ENCODE measurements at regions not wholly inside any gene's neighbourhood (a gene's known extent, or its start where the extent isn't known, plus 50 kb on each side); places are given as distances from the start of the nearest gene placed in this dataset.

DNA sequence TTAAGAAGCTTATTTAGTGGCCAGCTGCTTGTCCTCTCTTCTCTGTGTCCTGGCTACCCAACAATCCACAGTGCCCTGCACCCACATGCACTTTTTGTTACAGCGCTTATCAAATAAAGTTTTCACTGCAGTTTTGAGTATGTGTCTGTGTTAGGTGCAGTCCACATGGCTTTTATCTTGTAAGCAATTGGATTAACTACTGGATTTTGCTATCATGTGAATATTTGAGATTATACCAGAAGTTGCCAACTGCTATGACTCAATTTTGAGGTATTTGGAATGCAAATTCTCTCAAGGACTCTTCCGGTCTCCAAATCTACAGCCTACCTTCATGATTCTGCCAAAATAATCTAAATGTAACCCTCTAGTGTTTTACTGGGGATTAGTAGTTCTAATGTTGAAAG, 690.2 kb downstream of the NR2F1-AS1 start:
- peaks cover 2% of the 10 kb centered on the region for H3K9me3 Mint-ChIP-seq (ENCODE audit: unreplicated experiment)
- H3K27ac Mint-ChIP-seq (ENCODE audit: unreplicated experiment) = no peak overlapping the region
- TF ChIP-seq, protein P1, sequence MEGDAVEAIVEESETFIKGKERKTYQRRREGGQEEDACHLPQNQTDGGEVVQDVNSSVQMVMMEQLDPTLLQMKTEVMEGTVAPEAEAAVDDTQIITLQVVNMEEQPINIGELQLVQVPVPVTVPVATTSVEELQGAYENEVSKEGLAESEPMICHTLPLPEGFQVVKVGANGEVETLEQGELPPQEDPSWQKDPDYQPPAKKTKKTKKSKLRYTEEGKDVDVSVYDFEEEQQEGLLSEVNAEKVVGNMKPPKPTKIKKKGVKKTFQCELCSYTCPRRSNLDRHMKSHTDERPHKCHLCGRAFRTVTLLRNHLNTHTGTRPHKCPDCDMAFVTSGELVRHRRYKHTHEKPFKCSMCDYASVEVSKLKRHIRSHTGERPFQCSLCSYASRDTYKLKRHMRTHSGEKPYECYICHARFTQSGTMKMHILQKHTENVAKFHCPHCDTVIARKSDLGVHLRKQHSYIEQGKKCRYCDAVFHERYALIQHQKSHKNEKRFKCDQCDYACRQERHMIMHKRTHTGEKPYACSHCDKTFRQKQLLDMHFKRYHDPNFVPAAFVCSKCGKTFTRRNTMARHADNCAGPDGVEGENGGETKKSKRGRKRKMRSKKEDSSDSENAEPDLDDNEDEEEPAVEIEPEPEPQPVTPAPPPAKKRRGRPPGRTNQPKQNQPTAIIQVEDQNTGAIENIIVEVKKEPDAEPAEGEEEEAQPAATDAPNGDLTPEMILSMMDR (IDR thresholded peaks at IDR 0.05; ENCODE audit: partially characterized antibody, unreplicated experiment) = no peak
- no peak for DNase-seq
- peaks cover under 1% of the 10 kb centered on the region for H3K4me1 Mint-ChIP-seq (ENCODE audit: low read depth, unreplicated experiment)
- H3K36me3 Mint-ChIP-seq (ENCODE audit: unreplicated experiment) = no peaks in the 10 kb centered on the region
- H3K4me3 Mint-ChIP-seq (ENCODE audit: unreplicated experiment) = no peak overlapping the region
- H3K27me3 Mint-ChIP-seq (ENCODE audit: unreplicated experiment) = no peaks in the 10 kb centered on the region

DNA sequence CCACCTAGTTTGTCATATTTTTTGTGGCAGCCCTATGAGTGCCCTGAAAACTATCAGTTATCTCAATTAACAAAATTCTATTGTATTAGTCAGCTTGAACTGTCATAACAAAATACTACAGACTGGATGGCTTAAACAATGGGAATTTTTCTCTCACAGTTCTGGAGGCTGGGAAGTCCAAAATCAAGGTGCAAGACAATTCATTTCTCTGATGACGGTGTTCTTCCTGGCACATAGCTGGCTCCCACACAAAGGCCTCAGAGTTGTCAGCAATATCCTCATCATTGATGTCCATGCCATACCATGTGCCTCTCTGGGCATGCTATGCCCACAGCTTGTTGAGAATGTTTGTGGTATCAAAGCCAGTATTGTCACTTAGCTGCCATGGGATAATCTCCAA, 691.9 kb downstream of the NR2F1-AS1 start:
- Mint-ChIP-seq H3K4me1 (ENCODE audit: low read depth, unreplicated experiment) (peaks cover 4% of the 10 kb centered on the region), H3K27me3 (ENCODE audit: unreplicated experiment) (no peaks in the 10 kb centered on the region), H3K4me3 (ENCODE audit: unreplicated experiment) (no peak overlapping the region), H3K27ac (ENCODE audit: unreplicated experiment) (no peak overlapping the region), H3K36me3 (ENCODE audit: unreplicated experiment) (no peaks in the 10 kb centered on the region), H3K9me3 (ENCODE audit: unreplicated experiment) (peaks cover 2% of the 10 kb centered on the region)
- DNase-seq = no peak
- TF ChIP-seq, protein P1 (IDR thresholded peaks at IDR 0.05; ENCODE audit: partially characterized antibody, unreplicated experiment) = no peak

DNA sequence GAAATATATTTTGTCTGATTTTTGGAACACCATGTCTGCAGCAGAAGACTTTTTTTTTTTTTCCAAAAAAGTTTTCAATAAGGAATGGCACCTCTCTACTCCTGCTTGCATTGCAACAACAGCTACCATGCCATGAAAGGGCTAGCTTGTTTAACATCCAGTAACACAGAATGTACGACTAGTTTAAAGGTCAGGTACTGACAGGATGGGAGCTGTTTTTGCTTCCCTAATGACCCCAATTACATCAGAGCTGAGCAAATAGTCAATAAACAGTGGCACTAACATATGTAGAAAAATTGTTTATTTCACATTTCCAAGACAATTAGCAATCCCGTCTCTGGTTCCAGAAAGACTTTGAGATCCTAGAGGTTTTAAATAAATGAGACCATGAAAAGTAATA, 693.8 kb downstream of the NR2F1-AS1 start:
- Mint-ChIP-seq H3K27ac (ENCODE audit: unreplicated experiment) (no peak overlapping the region), H3K9me3 (ENCODE audit: unreplicated experiment) (peaks cover 2% of the 10 kb centered on the region), H3K4me1 (ENCODE audit: low read depth, unreplicated experiment) (peaks cover 15% of the 10 kb centered on the region), H3K27me3 (ENCODE audit: unreplicated experiment) (no peaks in the 10 kb centered on the region), H3K4me3 (ENCODE audit: unreplicated experiment) (no peak overlapping the region), H3K36me3 (ENCODE audit: unreplicated experiment) (no peaks in the 10 kb centered on the region)
- DNase-seq = no peak
- TF ChIP-seq, protein P1 (IDR thresholded peaks at IDR 0.05; ENCODE audit: partially characterized antibody, unreplicated experiment) = no peak

DNA sequence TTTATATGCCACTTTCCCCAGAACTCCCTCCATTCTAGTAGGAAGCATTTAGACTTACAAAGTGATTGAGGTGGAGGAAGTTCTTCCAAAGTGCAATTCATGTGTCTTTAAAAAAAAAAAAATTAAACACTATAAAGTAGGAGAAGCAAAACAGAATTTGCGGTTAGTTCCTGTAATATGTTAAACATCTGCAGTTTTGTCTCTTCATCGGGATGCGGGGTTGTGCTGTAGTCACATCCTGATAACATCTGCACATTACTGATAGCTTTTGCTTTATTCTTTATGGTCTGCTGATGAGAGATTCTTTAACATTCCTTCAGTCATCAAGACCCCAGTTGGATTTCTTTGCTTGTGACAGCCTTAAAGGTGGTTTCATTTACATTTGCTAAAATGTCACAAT, 694.3 kb downstream of the NR2F1-AS1 start:
- peaks cover 15% of the 10 kb centered on the region for H3K4me1 Mint-ChIP-seq (ENCODE audit: low read depth, unreplicated experiment)

DNA sequence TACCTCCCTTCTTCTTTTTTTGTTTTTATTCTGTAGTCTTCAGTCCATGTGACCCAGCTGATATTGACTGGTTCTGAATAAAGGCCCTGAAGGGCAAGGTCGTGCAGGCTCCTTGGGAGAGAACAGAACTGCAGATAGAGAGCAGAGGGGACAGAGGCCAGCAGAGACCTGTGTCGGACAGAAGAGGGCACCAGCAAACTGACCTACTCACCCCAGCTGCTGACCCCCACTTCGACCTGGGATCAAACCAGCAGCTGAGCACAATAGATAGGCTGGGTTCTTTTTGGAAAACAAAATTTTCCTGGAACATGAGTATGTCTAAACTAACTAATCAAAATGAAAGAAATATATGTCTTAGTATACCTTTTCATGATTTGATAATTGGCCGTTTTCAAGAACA, 695.1 kb downstream of the NR2F1-AS1 start:
- H3K4me1 Mint-ChIP-seq (ENCODE audit: low read depth, unreplicated experiment) = peaks cover 15% of the 10 kb centered on the region
- H3K4me3 Mint-ChIP-seq (ENCODE audit: unreplicated experiment) = no peak overlapping the region
- H3K27me3 Mint-ChIP-seq (ENCODE audit: unreplicated experiment) = no peaks in the 10 kb centered on the region
- H3K36me3 Mint-ChIP-seq (ENCODE audit: unreplicated experiment) = no peaks in the 10 kb centered on the region
- no peak overlapping the region for H3K27ac Mint-ChIP-seq (ENCODE audit: unreplicated experiment)
- TF ChIP-seq, protein P1 (IDR thresholded peaks at IDR 0.05; ENCODE audit: partially characterized antibody, unreplicated experiment) = no peak
- peak; percentile 48 for DNase-seq
- H3K9me3 Mint-ChIP-seq (ENCODE audit: unreplicated experiment) = no peaks in the 10 kb centered on the region

More for the DNA sequence above, 694.3 kb downstream of the NR2F1-AS1 start:
- Mint-ChIP-seq H3K9me3 (ENCODE audit: unreplicated experiment) (peaks cover 2% of the 10 kb centered on the region), H3K27ac (ENCODE audit: unreplicated experiment) (no peak overlapping the region), H3K27me3 (ENCODE audit: unreplicated experiment) (no peaks in the 10 kb centered on the region), H3K4me3 (ENCODE audit: unreplicated experiment) (no peak overlapping the region), H3K36me3 (ENCODE audit: unreplicated experiment) (no peaks in the 10 kb centered on the region)
- TF ChIP-seq, protein P1 (IDR thresholded peaks at IDR 0.05; ENCODE audit: partially characterized antibody, unreplicated experiment) = no peak
- no peak for DNase-seq

Measured in glutamatergic neuron (in vitro differentiated cells).